WTC11 (cell line): ENCODE measurements at regions not wholly inside any gene's neighbourhood (a gene's known extent, or its start where the extent isn't known, plus 50 kb on each side); places are given as distances from the start of the nearest gene placed in this dataset.

Source experiments
- ATF1 ChIP-seq: sonication (generic); formaldehyde crosslinking; IDR thresholded peaks from 2 replicates; pipeline ENCODE4 v1.8.1; 2023; ENCODE audit warnings: mild to moderate bottlenecking, moderate library complexity, missing genetic modification reagents
- CREM ChIP-seq: sonication (generic); formaldehyde crosslinking; IDR thresholded peaks from 2 replicates; pipeline ENCODE4 v1.8.1; 2022; ENCODE audit warnings: mild to moderate bottlenecking, missing genetic modification reagents, moderate library complexity
- ELF4 ChIP-seq: sonication (generic); formaldehyde crosslinking; IDR thresholded peaks from 2 replicates; pipeline ENCODE4 v1.8.1; 2022; ENCODE audit warnings: low read depth, mild to moderate bottlenecking, moderate library complexity, missing genetic modification reagents
- PRRX2 ChIP-seq: fragments of 250-450 bp; sonication (Bioruptor Pico); IDR thresholded peaks from 2 replicates; pipeline ENCODE4 v1.8.0; 2021; ENCODE audit warnings: mild to moderate bottlenecking
- TEAD4 ChIP-seq: sonication (generic); formaldehyde crosslinking; IDR thresholded peaks from 2 replicates; pipeline ENCODE4 v1.8.0; 2022; ENCODE audit warnings: mild to moderate bottlenecking, missing genetic modification reagents
- ZNF423 ChIP-seq: fragments of 250-450 bp; sonication (Bioruptor Pico); IDR thresholded peaks from 2 replicates; pipeline ENCODE4 v2.1.2; 2022; ENCODE audit warnings: mild to moderate bottlenecking, moderate library complexity
- TF ChIP-seq, protein P1 (sequence below): fragments of 200-600 bp; IDR thresholded peaks from 2 replicates; pipeline ENCODE4 v1.8.0; 2022; ENCODE audit warnings: antibody characterized with exemption
- TF ChIP-seq, protein P2 (sequence below): sonication (generic); formaldehyde crosslinking; IDR thresholded peaks from 2 replicates; pipeline ENCODE4 v1.8.1; 2022; ENCODE audit warnings: low read depth, missing genetic modification reagents, borderline replicate concordance
- TF ChIP-seq, protein P3 (sequence below): sonication (generic); formaldehyde crosslinking; IDR thresholded peaks from 2 replicates; pipeline ENCODE4 v1.8.0; 2022; ENCODE audit warnings: mild to moderate bottlenecking, missing genetic modification reagents
- TF ChIP-seq, protein P4 (sequence below): sonication (generic); formaldehyde crosslinking; IDR thresholded peaks from 2 replicates; pipeline ENCODE4 v1.8.1; 2023; ENCODE audit warnings: mild to moderate bottlenecking, missing genetic modification reagents
- TF ChIP-seq, protein P5 (sequence below): sonication (generic); formaldehyde crosslinking; IDR thresholded peaks from 2 replicates; pipeline ENCODE4 v1.8.0; 2022; ENCODE audit warnings: mild to moderate bottlenecking, missing genetic modification reagents

DNA sequence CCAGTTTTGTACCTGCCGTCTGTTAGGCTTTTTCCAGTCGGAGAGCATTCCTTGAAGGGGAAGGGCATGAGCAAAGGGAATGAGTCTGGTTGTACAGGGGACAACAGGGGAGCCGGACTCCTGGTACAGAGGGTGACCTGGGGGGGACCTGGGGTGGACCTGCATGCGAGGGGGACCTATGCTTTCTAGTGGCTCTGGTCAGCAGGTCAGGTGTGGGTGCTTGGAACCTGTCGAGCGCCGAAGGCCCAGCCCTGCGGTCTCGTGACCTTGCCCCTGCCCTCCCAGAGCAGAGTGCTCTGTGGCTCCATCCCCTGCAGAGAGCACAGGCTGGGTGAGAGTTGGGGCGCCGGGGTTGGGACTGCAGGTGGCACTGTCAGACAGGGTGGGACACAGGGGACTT, 96.7 kb upstream of the ASAP2 start:
- TF ChIP-seq, protein P1, sequence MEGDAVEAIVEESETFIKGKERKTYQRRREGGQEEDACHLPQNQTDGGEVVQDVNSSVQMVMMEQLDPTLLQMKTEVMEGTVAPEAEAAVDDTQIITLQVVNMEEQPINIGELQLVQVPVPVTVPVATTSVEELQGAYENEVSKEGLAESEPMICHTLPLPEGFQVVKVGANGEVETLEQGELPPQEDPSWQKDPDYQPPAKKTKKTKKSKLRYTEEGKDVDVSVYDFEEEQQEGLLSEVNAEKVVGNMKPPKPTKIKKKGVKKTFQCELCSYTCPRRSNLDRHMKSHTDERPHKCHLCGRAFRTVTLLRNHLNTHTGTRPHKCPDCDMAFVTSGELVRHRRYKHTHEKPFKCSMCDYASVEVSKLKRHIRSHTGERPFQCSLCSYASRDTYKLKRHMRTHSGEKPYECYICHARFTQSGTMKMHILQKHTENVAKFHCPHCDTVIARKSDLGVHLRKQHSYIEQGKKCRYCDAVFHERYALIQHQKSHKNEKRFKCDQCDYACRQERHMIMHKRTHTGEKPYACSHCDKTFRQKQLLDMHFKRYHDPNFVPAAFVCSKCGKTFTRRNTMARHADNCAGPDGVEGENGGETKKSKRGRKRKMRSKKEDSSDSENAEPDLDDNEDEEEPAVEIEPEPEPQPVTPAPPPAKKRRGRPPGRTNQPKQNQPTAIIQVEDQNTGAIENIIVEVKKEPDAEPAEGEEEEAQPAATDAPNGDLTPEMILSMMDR = no peak
- no peak for TF ChIP-seq TEAD4 (CRISPR knock-in tag)
- TF ChIP-seq, protein P2, sequence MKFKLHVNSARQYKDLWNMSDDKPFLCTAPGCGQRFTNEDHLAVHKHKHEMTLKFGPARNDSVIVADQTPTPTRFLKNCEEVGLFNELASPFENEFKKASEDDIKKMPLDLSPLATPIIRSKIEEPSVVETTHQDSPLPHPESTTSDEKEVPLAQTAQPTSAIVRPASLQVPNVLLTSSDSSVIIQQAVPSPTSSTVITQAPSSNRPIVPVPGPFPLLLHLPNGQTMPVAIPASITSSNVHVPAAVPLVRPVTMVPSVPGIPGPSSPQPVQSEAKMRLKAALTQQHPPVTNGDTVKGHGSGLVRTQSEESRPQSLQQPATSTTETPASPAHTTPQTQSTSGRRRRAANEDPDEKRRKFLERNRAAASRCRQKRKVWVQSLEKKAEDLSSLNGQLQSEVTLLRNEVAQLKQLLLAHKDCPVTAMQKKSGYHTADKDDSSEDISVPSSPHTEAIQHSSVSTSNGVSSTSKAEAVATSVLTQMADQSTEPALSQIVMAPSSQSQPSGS (CRISPR knock-in tag) = no peak
- TF ChIP-seq CREM = no peak
- TF ChIP-seq, protein P3, sequence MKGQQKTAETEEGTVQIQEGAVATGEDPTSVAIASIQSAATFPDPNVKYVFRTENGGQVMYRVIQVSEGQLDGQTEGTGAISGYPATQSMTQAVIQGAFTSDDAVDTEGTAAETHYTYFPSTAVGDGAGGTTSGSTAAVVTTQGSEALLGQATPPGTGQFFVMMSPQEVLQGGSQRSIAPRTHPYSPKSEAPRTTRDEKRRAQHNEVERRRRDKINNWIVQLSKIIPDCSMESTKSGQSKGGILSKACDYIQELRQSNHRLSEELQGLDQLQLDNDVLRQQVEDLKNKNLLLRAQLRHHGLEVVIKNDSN (CRISPR knock-in tag) = no peak
- TF ChIP-seq, protein P4, sequence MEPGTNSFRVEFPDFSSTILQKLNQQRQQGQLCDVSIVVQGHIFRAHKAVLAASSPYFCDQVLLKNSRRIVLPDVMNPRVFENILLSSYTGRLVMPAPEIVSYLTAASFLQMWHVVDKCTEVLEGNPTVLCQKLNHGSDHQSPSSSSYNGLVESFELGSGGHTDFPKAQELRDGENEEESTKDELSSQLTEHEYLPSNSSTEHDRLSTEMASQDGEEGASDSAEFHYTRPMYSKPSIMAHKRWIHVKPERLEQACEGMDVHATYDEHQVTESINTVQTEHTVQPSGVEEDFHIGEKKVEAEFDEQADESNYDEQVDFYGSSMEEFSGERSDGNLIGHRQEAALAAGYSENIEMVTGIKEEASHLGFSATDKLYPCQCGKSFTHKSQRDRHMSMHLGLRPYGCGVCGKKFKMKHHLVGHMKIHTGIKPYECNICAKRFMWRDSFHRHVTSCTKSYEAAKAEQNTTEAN (CRISPR knock-in tag) = no peak
- TF ChIP-seq, protein P5, sequence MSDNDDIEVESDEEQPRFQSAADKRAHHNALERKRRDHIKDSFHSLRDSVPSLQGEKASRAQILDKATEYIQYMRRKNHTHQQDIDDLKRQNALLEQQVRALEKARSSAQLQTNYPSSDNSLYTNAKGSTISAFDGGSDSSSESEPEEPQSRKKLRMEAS (CRISPR knock-in tag) = no peak
- no peak for TF ChIP-seq ZNF423 (CRISPR knock-in tag)
- no peak for TF ChIP-seq ATF1 (CRISPR knock-in tag)
- TF ChIP-seq PRRX2 (CRISPR knock-in tag) = no peak
- TF ChIP-seq ELF4 (CRISPR knock-in tag) = no peak
